ENCODE measurements at regions not wholly inside any gene's neighbourhood (a gene's known extent, or its start where the extent isn't known, plus 50 kb on each side); places are given as distances from the start of the nearest gene placed in this dataset.

DNA sequence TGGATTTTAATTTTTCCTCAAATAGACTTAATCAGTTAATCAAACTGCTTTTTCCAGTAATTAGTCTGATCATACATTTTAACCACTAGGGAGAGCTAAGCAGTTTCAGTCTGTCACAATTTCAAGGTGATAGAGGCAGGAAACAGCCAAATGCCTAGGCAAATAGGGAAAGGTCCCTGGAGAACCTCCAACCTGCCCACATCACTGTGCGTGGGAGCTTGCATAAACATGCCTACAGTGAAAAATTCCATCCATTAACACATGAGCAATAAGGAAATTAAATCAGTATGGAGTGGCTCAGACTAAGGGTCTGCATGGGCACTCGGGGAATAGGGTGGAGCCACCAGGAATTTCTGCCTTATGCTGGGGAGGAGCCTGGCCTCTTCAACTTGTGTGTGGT, 74.6 kb downstream of the AASDHPPT start:
- no peak overlapping the region for H3K27ac Mint-ChIP-seq
- no peaks in the 10 kb centered on the region for H3K36me3 Mint-ChIP-seq (ENCODE audit: low read depth)
- ChIA-PET POLR2A (no interaction called here), CTCF (no interaction called here)
- DNase-seq (no peak), ATAC-seq (no peak)
- intact Hi-C loops (cut with micrococcal nuclease): no loop called here
- no peak overlapping the region for H3K4me3 Mint-ChIP-seq
- peaks cover 9% of the 10 kb centered on the region for H3K27me3 Mint-ChIP-seq
- H3K9me3 Mint-ChIP-seq: peaks cover 2% of the 10 kb centered on the region
- H3K4me1 Mint-ChIP-seq (ENCODE audit: low read depth): no peaks in the 10 kb centered on the region
- TF ChIP-seq, protein P1, sequence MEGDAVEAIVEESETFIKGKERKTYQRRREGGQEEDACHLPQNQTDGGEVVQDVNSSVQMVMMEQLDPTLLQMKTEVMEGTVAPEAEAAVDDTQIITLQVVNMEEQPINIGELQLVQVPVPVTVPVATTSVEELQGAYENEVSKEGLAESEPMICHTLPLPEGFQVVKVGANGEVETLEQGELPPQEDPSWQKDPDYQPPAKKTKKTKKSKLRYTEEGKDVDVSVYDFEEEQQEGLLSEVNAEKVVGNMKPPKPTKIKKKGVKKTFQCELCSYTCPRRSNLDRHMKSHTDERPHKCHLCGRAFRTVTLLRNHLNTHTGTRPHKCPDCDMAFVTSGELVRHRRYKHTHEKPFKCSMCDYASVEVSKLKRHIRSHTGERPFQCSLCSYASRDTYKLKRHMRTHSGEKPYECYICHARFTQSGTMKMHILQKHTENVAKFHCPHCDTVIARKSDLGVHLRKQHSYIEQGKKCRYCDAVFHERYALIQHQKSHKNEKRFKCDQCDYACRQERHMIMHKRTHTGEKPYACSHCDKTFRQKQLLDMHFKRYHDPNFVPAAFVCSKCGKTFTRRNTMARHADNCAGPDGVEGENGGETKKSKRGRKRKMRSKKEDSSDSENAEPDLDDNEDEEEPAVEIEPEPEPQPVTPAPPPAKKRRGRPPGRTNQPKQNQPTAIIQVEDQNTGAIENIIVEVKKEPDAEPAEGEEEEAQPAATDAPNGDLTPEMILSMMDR (IDR thresholded peaks at IDR 0.05): no peak

DNA sequence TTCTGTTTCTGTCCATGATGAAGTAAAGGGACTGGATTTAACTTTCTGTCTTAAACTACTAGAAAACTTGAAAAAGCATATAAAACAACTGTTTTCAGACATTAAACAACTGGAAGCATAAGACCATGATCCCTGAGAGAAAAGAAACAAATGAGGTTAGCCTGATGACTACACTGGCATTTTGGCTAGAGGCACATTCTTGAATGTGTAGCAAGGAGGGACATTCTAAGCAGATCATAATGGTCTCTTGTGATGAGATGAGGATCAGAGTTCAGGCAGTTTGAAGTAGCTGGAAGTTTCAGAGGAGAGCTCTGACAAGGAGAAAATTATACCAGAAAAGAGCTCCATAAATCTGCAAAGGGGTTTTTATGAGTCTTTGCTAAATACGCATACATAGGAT, 75.4 kb downstream of the AASDHPPT start:
- Mint-ChIP-seq H3K9me3 (no peaks in the 10 kb centered on the region), H3K27ac (no peak overlapping the region), H3K4me3 (no peak overlapping the region), H3K27me3 (peaks cover 9% of the 10 kb centered on the region), H3K4me1 (ENCODE audit: low read depth) (no peaks in the 10 kb centered on the region), H3K36me3 (ENCODE audit: low read depth) (no peaks in the 10 kb centered on the region)
- no peak for DNase-seq
- ATAC-seq: no peak
- ChIA-PET POLR2A (no interaction called here), CTCF (no interaction called here)
- TF ChIP-seq, protein P1 (IDR thresholded peaks at IDR 0.05): no peak
- intact Hi-C loops (cut with micrococcal nuclease): no loop called here

DNA sequence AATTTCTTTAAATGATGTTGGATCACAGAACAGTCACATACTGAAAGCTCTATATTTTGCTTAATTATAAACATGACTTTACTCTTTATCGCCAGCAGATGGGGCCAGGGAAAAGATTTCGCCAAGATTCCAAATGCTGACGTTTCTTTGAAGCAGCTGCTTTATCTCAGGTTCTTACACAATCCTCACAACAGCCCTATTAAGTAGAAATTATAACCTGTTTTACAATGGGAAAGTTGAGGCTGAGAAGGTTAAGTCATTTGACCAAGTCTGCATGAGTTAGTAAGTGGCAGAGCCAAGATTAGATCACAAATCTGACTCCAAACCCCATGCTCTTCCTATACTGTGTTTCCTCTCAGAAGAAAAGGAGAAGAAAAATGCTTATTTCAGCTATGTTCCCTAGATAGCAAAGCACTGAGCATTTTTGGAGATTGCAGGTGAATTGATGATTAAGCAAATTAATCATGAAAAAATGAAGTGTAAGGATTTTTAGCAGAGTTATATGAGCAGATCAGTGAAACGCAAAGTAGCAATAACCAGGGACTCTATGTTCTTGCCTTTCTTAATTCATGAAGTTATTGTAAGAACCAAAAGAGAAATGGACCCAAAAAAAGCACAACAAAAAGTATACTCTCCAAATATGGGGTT, 79.0 kb downstream of the AASDHPPT start:
- Mint-ChIP-seq H3K4me3 (no peak overlapping the region), H3K27me3 (peaks cover 8% of the 10 kb centered on the region), H3K4me1 (ENCODE audit: low read depth) (peaks cover 3% of the 10 kb centered on the region), H3K36me3 (ENCODE audit: low read depth) (no peaks in the 10 kb centered on the region), H3K27ac (no peak overlapping the region), H3K9me3 (no peaks in the 10 kb centered on the region)
- ChIA-PET POLR2A (no interaction called here), CTCF (interaction anchor here (0.7 to 1.4 kb wide), 8 partner anchors 18 to 1533 kb away, joined by 3 to 5 read pairs (median 3); no protein-coding TSS in a partner anchor)
- TF ChIP-seq, protein P1 (IDR thresholded peaks at IDR 0.05): peak; percentile 56
- DNase-seq (peak; percentile 24), ATAC-seq (peak; percentile 39)
- intact Hi-C loops (cut with micrococcal nuclease): no loop called here

DNA sequence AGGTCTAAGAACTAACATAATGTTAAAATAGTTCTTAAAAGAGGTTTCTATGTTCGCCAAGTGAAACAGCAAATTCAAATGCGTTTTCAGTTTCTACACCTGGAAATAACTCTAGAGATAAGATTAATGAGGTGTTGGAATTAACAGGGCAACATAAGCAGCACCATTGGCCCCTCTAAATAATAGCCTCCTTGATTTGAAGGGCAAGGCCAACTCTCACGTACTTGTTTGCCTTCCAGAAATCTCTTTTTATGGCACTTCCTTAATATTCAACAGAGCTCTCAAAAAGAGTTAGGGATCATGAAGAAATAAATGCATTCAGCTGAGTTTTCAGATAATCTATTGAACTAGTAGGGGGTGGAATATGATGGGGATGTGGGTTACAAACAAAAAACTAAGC, 80.9 kb downstream of the AASDHPPT start:
- Mint-ChIP-seq H3K4me1 (ENCODE audit: low read depth) (peaks cover 3% of the 10 kb centered on the region), H3K4me3 (no peak overlapping the region), H3K27me3 (peaks cover 7% of the 10 kb centered on the region), H3K36me3 (ENCODE audit: low read depth) (no peaks in the 10 kb centered on the region), H3K9me3 (no peaks in the 10 kb centered on the region), H3K27ac (no peak overlapping the region)
- ATAC-seq (no peak), DNase-seq (no peak)
- ChIA-PET POLR2A (no interaction called here), CTCF (no interaction called here)
- TF ChIP-seq, protein P1 (IDR thresholded peaks at IDR 0.05): no peak
- intact Hi-C loops (cut with micrococcal nuclease): no loop called here

DNA sequence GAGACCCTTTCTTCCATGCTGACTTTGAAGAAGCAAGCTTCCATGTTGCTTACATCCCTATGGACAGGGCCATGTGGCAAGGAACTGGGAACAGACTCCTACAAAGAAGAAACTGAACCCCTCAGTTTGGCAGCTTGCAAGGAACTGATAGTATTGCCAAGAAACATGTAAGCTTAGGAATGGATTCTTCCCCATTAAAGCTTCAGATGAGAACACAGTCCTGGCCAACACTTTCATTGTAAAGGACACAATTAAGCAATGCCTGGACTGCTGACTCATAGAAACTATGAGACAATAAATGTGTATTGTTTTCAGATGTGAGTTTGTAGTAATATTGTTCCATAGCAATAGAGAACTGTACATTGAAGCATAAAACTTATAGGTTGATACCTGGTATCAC, 82.4 kb downstream of the AASDHPPT start:
- intact Hi-C loops (cut with micrococcal nuclease): no loop called here
- POLR2A ChIA-PET: no interaction called here
- peaks cover 6% of the 10 kb centered on the region for H3K27me3 Mint-ChIP-seq
- ATAC-seq (no peak), DNase-seq (no peak)
- CTCF ChIA-PET: interaction anchor here (1.1 kb wide), 1 partner anchor 72 kb away, joined by 3 read pairs; no protein-coding TSS in a partner anchor
- H3K9me3 Mint-ChIP-seq: peaks cover 2% of the 10 kb centered on the region
- no peaks in the 10 kb centered on the region for H3K36me3 Mint-ChIP-seq (ENCODE audit: low read depth)
- TF ChIP-seq, protein P1 (IDR thresholded peaks at IDR 0.05): no peak
- no peak overlapping the region for H3K27ac Mint-ChIP-seq
- H3K4me1 Mint-ChIP-seq (ENCODE audit: low read depth): peaks cover 3% of the 10 kb centered on the region
- no peak overlapping the region for H3K4me3 Mint-ChIP-seq

Data from activated CD8-positive, alpha-beta T cell treated with anti-CD3 and anti-CD28 coated beads for 36 hours (primary cell).